HG03108 (cell line): ENCODE measurements at regions not wholly inside any gene's neighbourhood (a gene's known extent, or its start where the extent isn't known, plus 50 kb on each side); places are given as distances from the start of the nearest gene placed in this dataset.

Source experiments
- ATAC-seq: cut with Tn5 transposase; IDR thresholded peaks from one replicate; pipeline ENCODE4 v1.9.1; 2021; ENCODE audit warnings: moderate library complexity; ENCODE audit not compliant: unreplicated experiment

DNA sequence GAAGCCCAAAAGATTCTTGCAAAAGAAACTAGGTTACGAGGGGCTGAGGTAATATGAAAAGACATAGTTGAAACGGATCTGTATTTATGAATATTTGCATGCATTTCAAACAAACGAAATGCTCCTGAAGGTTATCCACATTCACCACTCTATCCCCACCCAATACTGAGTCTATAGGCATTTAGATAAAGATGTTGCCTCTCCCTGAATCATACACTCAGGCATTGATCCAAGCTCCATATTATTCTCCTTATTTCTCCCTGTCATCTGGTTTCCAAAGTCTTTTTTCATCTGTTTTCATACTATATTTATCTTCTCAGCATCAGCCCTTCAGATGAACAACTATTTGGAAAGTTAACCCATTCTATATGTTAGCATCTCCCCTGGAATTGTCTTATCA, 492.5 kb upstream of the TGFBR2 start:
- ATAC-seq: no peak

DNA sequence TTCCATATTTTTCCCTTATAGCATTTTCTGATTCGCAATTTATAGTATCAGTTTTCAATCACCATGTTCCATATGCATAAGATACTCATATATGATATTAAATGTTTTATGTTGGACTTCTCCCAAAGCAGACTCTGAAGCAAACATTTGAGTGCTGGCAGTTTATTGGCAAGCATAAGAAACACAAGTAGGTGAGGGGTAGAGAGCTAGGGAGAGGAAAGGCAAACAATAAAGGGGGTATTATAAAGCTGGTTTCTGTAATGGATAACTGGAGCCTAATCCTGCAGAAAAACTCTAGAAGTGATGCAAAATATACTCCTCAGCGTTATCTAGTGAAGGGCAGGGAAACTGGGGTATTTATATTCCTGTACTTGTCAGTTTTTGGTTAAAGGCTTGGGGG, 491.5 kb upstream of the TGFBR2 start:
- ATAC-seq: no peak

DNA sequence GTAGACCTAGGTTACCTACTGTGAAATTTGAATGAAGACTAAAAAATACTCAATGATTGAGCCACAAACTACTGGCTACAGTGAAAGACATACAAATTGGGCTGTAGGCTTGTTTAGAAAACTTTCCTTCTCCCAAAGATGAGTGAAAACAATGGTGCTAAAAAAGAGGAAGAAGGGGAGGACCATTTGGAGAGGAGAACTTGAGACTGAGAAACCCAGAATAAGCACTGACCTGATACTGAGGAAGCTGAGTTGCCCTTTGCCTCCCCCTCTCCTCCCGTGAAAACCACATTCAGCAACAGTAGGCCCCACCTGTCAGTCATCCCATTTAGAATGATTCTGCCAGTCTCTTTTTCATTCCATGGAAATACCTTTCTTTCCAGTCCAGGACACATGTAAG, 484.0 kb upstream of the TGFBR2 start:
- ATAC-seq: no peak

DNA sequence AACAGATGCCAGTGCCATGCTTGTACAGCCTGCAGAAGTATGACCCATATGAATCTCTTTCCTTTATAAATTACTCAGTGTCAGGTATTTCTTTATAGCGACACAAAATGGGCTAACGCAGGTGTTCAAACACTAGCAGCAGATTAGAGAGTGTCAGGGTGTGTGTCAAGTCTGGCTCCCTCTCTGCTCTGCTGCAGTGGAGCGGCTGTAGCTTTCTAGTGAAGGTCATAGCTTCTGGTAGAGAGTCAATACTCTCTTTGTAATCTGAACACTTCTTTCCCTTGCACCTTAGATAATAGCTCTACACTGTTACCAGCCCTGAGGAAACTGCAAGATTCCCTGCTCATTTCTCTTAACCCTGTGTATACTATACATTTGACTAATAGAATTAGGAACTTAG, 483.2 kb upstream of the TGFBR2 start:
- no peak for ATAC-seq

DNA sequence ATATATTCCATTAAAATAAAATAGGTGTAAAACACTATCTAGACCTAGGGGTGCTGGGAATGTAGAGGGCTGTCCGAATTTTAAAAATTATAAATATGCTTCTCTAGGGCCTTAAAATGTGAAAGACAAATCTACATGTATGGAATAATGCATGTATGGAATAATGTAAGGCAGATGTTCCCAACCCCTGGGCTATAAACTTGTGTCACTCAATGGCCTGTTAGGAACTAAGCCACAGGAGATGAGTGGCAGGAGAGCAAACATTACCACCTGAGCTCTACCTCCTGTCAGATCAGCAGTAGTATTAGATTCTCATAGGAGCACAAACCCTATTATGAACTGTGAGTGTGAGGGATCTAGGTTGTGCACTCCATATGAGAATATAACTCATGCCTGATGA, 482.6 kb upstream of the TGFBR2 start:
- ATAC-seq: no peak

DNA sequence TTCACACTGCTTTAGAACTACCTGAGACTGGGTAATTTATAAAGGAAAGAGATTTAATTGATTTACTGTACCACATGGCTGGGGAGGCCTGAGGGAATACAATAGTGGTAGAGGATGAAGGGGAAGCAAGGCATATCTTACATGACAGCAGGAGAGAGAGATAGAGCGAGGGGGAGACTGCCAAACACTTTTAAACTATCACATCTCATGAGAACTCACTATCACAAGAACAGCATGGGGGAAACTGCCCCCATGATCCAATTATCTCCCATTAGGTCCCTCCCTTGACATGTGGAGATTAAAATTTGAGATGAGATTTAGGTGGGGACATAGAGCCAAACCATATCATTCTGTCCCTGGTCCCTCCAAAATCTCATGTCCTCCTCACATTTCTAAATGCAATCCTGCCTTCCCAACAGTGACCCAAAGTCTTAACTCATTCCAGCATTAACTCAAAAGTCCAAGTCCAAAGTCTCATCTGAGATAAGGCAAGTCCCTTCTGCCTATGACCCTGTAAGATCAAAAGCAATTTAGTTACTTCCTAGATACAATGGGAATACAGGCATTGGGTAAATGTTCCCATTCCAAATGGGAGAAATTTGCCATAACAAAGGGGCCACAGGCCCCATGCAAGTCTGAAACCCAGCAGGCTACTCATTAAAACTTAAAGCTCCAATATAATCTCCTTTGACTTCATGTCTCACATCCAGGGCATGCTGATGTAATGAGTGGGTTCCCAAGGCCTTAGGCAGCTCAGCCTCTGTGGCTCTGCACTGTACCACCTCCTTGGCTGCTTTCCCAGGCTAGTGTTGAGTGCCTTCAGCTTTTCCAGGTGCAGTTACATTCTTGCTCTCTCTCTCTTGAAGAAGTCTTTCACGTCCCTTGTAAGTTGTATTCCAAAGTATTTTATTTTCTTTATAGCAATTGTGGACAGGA, 481.7 kb upstream of the TGFBR2 start:
- ATAC-seq: no peak

DNA sequence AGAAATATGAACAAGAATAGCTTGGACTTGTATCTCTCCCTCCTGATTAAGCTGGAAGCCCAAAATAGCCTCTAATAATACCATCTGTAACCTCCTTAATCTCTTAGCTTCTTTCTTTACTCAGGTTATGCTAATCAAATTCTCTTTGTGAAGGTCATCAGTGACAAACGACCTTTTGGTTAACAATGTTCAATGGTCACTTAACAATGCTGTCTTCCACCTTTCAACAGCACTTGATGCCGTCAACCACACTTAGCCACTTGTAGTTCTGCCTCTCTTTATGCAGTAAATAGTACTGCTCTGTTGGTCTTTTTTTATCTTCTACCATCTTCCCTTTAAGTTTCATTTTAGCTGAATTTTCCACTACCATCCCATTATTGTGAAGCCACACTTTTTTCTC, 476.6 kb upstream of the TGFBR2 start:
- no peak for ATAC-seq

DNA sequence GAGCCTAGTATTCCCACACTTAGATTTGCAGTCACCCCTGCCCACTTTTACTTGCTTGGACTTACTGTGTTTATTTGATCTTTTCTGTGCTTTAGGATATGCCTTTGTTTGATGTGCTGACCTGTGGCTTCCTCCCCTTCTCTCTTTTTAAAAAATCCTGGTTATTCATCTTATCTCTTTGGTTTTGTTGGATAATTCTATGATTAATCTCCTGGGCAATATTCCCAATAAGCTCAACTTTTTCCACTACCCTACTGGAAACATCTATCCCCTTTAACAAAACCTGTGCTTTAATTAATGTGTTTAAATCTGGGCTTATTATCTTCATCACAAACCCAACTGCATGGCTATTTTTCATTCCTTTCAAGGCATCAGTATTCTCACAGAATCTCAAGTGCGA, 476.0 kb upstream of the TGFBR2 start:
- no peak for ATAC-seq

DNA sequence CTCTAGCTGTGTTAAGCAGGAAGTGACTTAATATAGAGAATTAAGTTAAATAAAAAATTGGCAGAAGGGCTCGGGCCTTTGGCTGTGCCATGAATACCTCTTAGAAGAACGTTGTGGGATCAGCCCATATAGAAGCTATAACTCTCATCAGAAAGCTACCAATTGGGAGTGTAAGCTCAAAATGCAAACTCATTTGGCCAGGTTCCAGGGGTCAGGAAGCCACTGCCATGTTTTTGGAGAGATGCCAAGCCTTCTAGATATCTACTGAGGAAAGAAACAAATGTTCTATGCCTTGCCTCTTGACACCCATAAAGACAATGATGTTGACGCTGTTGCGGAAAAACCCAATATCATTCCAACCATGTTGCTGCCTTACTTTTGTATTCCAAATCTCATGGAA, 475.2 kb upstream of the TGFBR2 start:
- ATAC-seq: no peak

DNA sequence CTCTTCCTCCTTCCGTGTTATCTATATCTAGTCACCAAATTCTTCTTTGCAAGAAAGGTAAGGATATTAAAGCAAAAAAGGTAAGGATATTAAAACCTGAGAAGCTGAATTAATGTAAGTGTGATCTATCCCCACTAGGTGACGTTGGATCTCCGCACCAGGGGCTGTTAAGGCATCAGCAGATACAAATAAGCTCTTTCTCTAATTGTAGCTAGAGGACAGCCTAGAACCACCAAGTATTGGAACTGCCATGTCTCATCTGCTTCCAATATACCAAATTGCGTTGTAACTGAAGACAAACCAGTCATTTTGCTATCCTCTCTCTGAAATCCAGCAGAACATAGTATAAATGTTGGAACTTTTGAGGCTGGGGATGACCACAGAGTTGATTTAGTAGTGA, 471.2 kb upstream of the TGFBR2 start:
- no peak for ATAC-seq

DNA sequence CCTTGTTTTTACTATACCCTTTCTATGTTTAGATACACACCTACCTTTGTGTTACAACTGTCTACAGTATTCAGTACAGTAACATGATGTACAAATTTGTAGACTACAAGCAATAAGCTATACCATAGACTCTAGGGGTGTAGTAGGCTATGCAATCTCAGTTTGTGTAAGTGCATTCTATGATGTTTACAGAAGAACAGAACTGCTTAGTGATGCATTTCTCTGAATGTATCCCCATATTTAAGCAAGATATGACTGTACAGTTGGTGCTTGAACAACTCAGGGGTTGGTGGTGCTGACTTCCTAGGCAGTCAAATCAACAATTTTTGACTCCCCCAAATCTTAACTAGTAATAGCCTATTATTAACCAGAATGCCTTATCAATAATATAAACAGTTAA, 467.1 kb upstream of the TGFBR2 start:
- no peak for ATAC-seq

DNA sequence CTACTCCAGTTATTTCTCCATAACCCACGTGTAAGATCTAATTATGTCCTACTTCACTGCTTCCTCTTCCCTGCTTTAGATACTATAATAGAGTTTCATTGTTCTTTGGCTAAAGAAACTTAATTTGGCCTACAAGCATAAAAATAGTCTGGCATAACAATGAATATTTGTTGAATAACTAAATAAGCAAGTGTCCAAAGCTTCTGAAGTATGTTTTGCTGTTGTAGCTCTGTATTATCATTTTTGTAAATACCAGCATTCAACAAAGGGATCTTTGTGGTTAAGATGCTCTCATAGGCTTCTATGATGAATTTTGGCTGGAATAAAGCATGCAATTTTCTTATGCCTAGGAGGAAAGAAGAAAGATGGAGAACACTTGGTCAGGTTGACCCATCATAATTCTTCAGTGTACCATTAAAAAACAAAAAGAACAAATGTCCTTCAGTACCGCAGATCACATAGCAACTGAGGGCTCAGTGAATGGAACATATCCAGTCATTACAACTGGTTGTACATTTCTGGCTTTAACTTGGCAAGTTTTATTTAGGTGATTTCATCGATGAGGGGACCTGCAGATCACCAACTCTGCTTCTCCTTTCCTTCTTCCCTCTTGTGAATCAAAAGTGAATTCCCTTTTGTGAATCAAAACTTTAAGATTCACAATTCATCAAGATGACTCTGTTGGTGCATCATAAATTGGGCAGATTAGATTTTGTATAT, 465.9 kb upstream of the TGFBR2 start:
- ATAC-seq: no peak

DNA sequence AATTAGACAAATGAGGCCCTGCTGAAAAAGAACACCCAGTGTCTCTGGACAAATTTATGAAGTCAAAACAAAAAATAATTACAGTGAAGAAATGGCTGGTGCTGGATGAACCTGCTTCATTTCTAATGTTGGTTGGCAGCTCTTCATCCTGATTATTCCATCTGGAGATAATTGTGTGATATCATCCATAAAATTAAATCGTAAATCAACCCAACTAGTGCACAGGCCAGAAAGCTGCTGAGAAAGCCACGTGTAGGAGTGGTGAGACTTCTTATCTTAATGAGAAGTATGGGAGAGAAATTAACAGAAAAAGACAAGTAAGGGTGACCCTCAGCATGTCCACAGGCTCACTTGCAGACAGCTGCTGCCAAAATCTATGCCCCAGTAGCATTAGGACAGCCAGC, 465.2 kb upstream of the TGFBR2 start:
- ATAC-seq: no peak

DNA sequence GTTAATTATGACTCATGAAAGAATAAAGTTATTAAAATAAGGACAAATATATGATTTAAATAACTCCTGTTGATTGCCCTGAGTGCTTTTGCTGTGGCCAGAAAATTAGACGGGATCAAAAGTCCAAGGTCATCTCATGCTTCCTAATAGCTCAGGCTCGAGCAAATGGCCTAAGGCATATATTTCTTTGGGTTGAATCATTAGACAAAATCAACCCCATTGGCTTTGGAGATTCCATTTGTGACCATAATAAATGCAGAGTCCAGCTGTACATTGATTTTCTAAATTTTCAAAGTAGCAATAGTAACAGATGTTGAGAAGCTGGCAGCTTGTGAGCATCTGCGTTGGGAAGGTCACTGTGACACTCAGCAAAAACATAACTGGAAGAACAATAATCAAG, 464.5 kb upstream of the TGFBR2 start:
- no peak for ATAC-seq

DNA sequence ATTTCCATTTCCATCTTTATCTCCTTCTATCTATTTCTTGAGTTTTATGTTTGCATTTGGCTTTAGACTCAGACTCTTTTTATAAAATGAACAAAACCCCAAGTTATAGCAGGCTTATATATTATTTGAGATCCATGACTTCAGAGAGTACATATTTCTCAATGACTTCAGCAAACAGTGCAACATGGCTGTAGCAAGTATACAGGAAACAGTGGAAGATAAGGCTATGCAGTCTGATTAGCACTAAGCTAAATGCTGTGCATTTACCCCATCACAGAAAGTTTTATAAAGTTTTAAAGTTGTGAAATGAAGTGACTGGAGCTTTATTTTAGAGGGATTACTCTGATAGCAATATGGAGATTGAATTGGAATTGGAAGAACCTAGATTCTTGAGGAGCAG, 463.5 kb upstream of the TGFBR2 start:
- ATAC-seq: no peak

DNA sequence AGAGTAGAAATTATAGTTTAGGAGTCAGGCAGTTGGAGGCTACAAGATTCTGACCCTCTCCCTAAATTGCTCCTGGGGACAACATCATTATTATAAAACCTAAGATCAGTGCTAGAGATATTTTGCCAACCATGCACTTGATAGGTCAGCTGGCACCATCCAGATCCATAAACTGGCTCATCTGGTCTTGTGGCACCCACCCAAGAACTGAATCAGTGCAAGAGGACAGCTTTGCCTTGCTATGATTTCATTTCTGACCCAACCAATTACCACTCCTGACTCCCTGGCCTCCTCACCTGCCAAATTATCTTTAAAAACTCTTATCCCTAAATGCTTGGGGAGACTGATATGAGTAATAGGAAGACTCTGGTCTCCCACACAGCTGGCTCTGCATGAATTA, 461.1 kb upstream of the TGFBR2 start:
- ATAC-seq: no peak

DNA sequence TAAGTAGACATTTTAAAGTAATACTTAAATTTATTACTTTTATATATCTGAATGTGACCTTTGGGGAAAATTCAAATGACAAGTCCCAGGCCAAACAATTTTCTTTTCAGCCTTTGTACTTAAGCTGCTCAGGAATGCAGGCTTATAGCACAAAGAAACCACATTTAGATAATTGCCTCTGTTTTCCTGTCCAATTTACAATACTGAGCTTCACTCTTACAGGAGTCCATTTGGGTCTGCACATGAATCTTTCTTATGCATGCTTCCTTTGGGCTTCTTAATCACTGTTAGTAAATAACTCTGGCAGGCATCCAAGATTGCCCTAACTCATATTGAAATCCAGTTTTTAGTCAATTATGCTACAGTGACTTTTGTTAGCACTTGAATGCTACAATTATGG, 459.4 kb upstream of the TGFBR2 start:
- no peak for ATAC-seq

DNA sequence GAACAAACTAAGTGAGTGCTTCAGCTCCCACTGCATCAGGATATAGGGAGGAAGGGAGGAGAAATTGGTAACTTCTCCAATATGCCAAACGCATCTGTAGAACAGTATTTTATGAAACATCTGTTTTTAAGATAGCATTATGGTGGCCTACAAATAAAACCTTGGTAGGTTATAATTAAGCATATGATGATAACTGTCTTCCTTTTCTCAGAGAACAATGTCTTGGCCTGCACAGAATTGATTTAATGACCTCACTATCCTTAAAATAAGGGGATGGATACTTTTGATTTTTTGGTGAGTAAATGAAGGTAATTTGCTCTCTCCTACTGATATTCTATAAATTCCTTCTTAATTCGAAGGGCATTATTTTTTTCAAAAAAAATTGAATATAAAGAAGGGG, 451.5 kb upstream of the TGFBR2 start:
- no peak for ATAC-seq

DNA sequence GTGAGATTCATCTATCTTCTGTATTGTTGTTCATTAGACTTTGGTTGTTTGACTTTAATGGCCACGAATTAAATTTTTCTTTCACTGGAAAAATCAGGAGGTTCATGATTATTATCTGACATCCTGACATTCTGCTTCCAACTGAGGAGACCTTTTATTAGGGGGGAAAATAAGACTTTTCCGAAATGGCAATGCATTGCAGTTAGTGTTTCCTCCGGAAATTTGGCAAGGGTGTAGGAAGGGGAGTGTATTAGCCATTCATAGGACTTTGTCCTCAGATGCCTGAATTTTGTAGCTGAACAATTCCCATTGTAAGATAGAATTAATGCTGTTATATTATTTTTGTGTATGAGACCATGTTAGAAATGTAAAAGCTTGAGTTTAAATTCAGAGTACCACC, 450.6 kb upstream of the TGFBR2 start:
- ATAC-seq: no peak

DNA sequence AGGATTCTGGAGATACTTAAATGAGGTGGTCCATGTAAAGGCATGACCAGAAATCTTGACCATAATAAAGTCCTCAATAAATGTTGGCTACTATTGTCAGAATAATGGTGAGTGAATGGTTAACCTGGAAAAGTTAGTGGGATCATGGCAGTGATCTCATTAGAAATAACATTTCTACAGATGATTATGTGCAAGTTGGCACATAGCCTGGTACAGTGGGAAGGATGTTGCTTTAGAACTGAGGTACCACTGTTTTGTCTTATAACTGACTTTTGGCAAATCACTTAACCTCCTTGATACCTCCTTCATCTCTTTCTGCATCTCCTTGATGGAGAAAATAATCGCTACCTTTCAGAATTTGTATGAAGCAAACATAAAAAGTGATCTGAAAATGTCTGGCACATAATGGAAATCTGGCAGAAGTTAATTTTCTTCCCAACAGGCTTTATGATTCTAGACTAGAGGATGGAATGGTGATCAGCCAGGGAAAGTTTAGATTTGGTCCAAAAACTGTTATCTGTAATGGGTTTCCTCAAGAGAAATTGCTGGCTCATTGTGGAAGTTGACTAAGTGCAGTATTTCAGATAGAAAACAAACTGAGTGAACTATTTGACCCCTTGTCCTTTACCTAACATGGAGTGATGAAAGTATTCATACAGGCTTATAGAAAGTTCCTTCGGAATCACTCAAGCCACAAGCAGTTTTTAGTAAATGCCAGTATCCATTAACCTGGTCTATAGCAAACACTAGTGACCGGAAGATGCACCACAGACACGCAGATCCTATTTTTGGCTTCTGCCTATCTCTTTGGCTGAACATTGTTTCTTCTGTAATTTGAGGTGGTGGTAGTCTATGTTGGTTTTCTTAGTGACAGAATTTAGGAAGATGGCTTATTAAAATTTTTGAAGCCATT, 449.6 kb upstream of the TGFBR2 start:
- ATAC-seq: no peak

DNA sequence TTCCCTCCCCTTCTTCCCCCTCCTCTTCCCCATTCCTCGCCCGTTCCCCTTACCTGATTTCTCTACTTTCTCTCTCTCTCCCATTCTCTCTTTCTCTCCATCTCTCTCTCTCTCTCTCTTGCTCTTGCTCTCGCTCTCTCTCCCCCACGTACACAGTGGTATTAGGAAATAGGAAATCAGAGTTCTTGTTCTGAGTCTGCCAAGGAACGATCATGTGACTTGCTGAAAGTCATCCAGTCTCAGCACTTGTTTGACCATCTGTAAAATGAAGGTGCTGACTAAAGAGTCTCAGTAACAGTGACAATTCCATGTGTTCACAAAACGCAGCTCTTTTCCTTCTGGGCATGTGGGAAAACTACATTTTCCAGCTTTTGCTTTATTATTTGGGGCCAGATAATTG, 445.0 kb upstream of the TGFBR2 start:
- ATAC-seq: no peak
